ENCODE measurements at regions not wholly inside any gene's neighbourhood (a gene's known extent, or its start where the extent isn't known, plus 50 kb on each side); places are given as distances from the start of the nearest gene placed in this dataset.

DNA sequence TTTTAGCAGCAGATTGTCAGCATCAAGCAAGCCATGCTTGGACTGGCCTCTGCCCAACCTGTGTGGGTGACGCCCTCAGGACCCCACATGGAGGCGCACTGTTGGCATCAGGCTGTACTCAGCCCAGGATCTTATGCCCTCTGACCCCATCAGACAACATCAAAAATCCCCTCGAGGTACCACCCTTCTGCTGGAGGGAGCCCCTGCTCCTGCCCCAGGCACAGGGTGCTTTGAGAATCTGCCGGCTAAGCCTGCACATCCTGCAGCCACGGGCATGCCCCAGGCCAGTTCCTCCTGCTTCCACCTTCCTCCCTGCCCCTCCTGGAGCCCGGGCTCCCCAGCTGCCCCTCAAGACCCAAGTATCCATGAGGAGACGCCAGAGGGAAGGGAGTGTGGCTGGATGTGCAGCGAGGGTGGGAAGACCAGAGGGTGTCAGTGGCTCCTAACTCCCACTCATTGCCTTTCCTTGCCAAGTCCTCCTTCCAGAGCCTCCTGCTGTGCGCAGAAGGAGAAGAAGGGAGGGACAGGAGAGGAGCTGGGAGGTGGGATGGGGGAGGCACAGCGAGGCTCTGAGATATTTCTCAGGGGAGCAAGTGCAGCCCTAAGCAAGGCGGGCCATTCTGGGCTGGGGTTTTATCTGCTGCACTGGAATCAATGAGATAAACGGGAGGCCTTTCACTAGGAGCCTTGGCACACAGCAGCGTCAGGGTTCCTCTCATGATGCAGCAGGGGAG is 77.4 kb upstream of the CST7 start:
- H3K4me3 ChIP-seq (ENCODE audit: low read length, poor library complexity, severe bottlenecking) = no peak overlapping the region
- H3K79me2 ChIP-seq (ENCODE audit: insufficient read depth, low read length) = no peaks in the 10 kb centered on the region
- TF ChIP-seq, protein P1, sequence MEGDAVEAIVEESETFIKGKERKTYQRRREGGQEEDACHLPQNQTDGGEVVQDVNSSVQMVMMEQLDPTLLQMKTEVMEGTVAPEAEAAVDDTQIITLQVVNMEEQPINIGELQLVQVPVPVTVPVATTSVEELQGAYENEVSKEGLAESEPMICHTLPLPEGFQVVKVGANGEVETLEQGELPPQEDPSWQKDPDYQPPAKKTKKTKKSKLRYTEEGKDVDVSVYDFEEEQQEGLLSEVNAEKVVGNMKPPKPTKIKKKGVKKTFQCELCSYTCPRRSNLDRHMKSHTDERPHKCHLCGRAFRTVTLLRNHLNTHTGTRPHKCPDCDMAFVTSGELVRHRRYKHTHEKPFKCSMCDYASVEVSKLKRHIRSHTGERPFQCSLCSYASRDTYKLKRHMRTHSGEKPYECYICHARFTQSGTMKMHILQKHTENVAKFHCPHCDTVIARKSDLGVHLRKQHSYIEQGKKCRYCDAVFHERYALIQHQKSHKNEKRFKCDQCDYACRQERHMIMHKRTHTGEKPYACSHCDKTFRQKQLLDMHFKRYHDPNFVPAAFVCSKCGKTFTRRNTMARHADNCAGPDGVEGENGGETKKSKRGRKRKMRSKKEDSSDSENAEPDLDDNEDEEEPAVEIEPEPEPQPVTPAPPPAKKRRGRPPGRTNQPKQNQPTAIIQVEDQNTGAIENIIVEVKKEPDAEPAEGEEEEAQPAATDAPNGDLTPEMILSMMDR (conservative IDR thresholded peaks at IDR 0.05; ENCODE audit: low read length) = no peak
- TF ChIP-seq EZH2phosphoT487 (IDR thresholded peaks at IDR 0.05; ENCODE audit: borderline replicate concordance) = no peak
- H3K36me3 ChIP-seq (ENCODE audit: insufficient read depth, low read length) = no peaks in the 10 kb centered on the region
- H3K9me2 ChIP-seq (replicated peaks; ENCODE audit: low read depth, low read length) = no peaks in the 10 kb centered on the region
- H3F3A ChIP-seq (ENCODE audit: low read depth) = no peaks in the 10 kb centered on the region
- H3K4me2 ChIP-seq (ENCODE audit: low read depth, low read length, poor library complexity, severe bottlenecking) = no peak overlapping the region
- H3K9ac ChIP-seq (ENCODE audit: low read depth, low read length, poor library complexity, severe bottlenecking) = no peak overlapping the region
- H3K27me3 ChIP-seq (ENCODE audit: insufficient read depth, low read length, poor library complexity, severe bottlenecking) = no peaks in the 10 kb centered on the region
- no peaks in the 10 kb centered on the region for H3K4me1 ChIP-seq (ENCODE audit: insufficient read depth, low read length, poor library complexity, severe bottlenecking)
- H2AFZ ChIP-seq (ENCODE audit: low read length) = no peak overlapping the region
- H4K20me1 ChIP-seq (ENCODE audit: insufficient read depth, low read length, poor library complexity, severe bottlenecking) = no peaks in the 10 kb centered on the region
- H3K9me3 ChIP-seq (ENCODE audit: insufficient read depth, low read depth, low read length) = no peaks in the 10 kb centered on the region; the same call in 1 of the 2 replicates

DNA sequence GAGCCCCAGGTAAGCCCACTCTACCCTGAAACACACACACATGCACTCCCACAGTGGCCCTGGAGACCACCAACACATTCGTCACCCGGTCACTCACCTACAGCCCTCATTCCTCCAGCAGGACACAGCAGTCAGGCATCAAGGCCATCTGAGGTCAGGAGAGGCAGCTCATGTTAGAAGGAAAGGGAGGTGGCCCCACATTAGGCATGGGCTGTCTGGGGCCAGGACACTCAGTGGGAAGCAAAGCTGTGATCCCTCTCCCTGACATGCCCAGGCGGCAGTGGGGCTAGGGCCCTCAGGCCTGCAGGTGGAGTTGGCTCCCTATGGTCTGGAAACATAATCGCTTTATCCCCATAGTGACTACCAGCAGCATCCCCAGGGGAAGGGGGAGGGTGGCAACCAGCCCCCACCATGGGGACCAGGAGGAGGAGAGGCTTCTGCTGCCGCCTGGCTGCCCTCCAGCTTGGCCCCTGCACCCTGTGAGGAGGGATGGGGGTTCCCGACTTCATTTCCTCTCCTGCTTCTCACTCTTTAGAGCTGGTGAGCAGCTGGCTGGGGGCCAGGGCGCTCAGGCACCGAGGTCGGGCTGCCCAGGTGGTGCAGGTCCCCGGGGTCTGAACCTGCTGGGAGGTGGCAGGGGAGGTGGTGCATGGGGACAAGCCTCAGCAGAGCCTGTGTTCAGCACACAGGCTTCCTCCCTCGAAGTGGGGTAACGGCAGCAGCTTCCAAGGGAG is 76.6 kb upstream of the CST7 start:
- H3F3A ChIP-seq (ENCODE audit: low read depth) = no peaks in the 10 kb centered on the region
- no peaks in the 10 kb centered on the region for H3K36me3 ChIP-seq (ENCODE audit: insufficient read depth, low read length)
- H3K4me1 ChIP-seq (ENCODE audit: insufficient read depth, low read length, poor library complexity, severe bottlenecking) = no peaks in the 10 kb centered on the region
- no peak overlapping the region for H3K4me3 ChIP-seq (ENCODE audit: low read length, poor library complexity, severe bottlenecking)
- no peak overlapping the region for H3K4me2 ChIP-seq (ENCODE audit: low read depth, low read length, poor library complexity, severe bottlenecking)
- no peak overlapping the region for H2AFZ ChIP-seq (ENCODE audit: low read length)
- H3K9ac ChIP-seq (ENCODE audit: low read depth, low read length, poor library complexity, severe bottlenecking) = no peak overlapping the region
- no peaks in the 10 kb centered on the region; the same call in 1 of the 2 replicates for H3K9me3 ChIP-seq (ENCODE audit: insufficient read depth, low read depth, low read length)
- TF ChIP-seq, protein P1 (conservative IDR thresholded peaks at IDR 0.05; ENCODE audit: low read length) = no peak
- TF ChIP-seq EZH2phosphoT487 (IDR thresholded peaks at IDR 0.05; ENCODE audit: borderline replicate concordance) = no peak
- H3K27me3 ChIP-seq (ENCODE audit: insufficient read depth, low read length, poor library complexity, severe bottlenecking) = no peaks in the 10 kb centered on the region
- H3K79me2 ChIP-seq (ENCODE audit: insufficient read depth, low read length) = no peaks in the 10 kb centered on the region
- H4K20me1 ChIP-seq (ENCODE audit: insufficient read depth, low read length, poor library complexity, severe bottlenecking) = no peaks in the 10 kb centered on the region
- no peaks in the 10 kb centered on the region for H3K9me2 ChIP-seq (replicated peaks; ENCODE audit: low read depth, low read length)

DNA sequence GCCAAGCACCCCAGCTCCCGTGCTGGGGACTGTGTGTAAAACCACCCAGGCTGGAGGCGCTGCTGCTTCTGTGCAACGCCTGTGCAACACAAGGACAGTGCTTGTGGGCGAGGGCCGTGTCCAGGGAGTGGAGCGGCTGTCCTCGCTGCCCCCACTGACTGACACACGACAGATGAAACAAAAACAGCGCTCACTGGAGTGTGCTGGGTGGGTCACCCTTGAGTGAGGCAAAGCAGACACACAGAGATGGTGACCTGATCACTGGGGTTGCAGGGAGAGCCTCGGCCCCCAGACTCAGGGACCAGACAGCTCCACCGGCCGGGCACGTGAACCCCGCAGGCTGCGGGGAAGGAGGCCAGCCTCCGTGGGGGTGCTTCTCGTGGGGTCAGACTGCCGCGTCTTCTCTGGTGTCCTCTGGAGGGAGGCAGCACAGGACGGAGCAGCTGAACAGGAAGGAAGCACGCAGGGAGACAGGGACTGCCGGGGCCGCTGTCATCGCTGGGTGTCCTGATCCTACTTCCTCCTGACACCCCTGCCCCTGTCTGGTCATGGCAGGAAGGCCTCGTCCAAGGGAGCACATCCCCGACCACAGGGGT is 75.9 kb upstream of the CST7 start:
- H3K9ac ChIP-seq (ENCODE audit: low read depth, low read length, poor library complexity, severe bottlenecking) = no peak overlapping the region
- H3K9me2 ChIP-seq (replicated peaks; ENCODE audit: low read depth, low read length) = no peaks in the 10 kb centered on the region
- H3K36me3 ChIP-seq (ENCODE audit: insufficient read depth, low read length) = no peaks in the 10 kb centered on the region
- H3K79me2 ChIP-seq (ENCODE audit: insufficient read depth, low read length) = no peaks in the 10 kb centered on the region
- H3F3A ChIP-seq (ENCODE audit: low read depth) = no peaks in the 10 kb centered on the region
- no peaks in the 10 kb centered on the region for H3K27me3 ChIP-seq (ENCODE audit: insufficient read depth, low read length, poor library complexity, severe bottlenecking)
- H2AFZ ChIP-seq (ENCODE audit: low read length) = no peak overlapping the region
- H3K4me1 ChIP-seq (ENCODE audit: insufficient read depth, low read length, poor library complexity, severe bottlenecking) = no peaks in the 10 kb centered on the region
- no peak overlapping the region for H3K4me3 ChIP-seq (ENCODE audit: low read length, poor library complexity, severe bottlenecking)
- no peaks in the 10 kb centered on the region for H4K20me1 ChIP-seq (ENCODE audit: insufficient read depth, low read length, poor library complexity, severe bottlenecking)
- no peak overlapping the region for H3K4me2 ChIP-seq (ENCODE audit: low read depth, low read length, poor library complexity, severe bottlenecking)
- no peak for TF ChIP-seq EZH2phosphoT487 (IDR thresholded peaks at IDR 0.05; ENCODE audit: borderline replicate concordance)
- TF ChIP-seq, protein P1 (conservative IDR thresholded peaks at IDR 0.05; ENCODE audit: low read length) = no peak
- no peaks in the 10 kb centered on the region; the same call in 1 of the 2 replicates for H3K9me3 ChIP-seq (ENCODE audit: insufficient read depth, low read depth, low read length)

Measured in Loucy (cell line).